Lower leg skin (tissue), 4 donors: ENCODE measurements at regions not wholly inside any gene's neighbourhood (a gene's known extent, or its start where the extent isn't known, plus 50 kb on each side); places are given as distances from the start of the nearest gene placed in this dataset.

Source experiments
- DNase-seq, 2 donors: peaks; one replicate each; pipeline ENCODE4 v3.0.0-alpha.2; 2019; ENCODE audit warnings: low spot score in 2 of 2
- H3K4me3 ChIP-seq: fragments of 200-600 bp; sonication (generic); 2 replicates; pipeline ENCODE4 v1.5.1; 2017; ENCODE audit warnings: mild to moderate bottlenecking, low read depth; ENCODE audit not compliant: poor library complexity, severe bottlenecking
- CTCF ChIP-seq, 3 donors: fragments of 450-650 bp; IDR thresholded peaks; one replicate each; pipeline ENCODE4 v1.5.1; 2016; ENCODE audit warnings: antibody characterized with exemption in 3 of 3, mild to moderate bottlenecking in 3 of 3, moderate library complexity in 2 of 3
- POLR2A ChIP-seq, 2 donors: fragments of 450-650 bp; IDR thresholded peaks; one replicate each; pipeline ENCODE4 v1.6.1; 2016 to 2017; ENCODE audit warnings: antibody characterized with exemption in 2 of 2, mild to moderate bottlenecking in 1 of 2, moderate library complexity in 1 of 2
- WGBS, 2 donors: methylation state at CpG; one replicate each; pipeline ENCODE4 v1.1.5; 2018; 5-methylcytosine and 5-hydroxymethylcytosine counted together
- intact Hi-C: fragments of 100-400 bp; cut with DNase I; formaldehyde crosslinking; loops from one replicate; pipeline ENCODE4 v1.15.0; 2023; ENCODE audit warnings: low total_unique reads

- intact Hi-C loops: no loop called here
- no peak for DNase-seq
- 89 to 92% methylated on average over 2 of the region's 2 CpGs for WGBS, 2 donors
- H3K4me3 ChIP-seq: no peak overlapping the region
- no peak for TF ChIP-seq POLR2A (IDR thresholded peaks at IDR 0.05)
- TF ChIP-seq CTCF (IDR thresholded peaks at IDR 0.05): no peak
Measured at GRCh38 chr5:29229461-29229860, 1964.0 kb upstream of the CDH6 start.

- no peak for TF ChIP-seq POLR2A (IDR thresholded peaks at IDR 0.05)
- TF ChIP-seq CTCF (IDR thresholded peaks at IDR 0.05): no peak
- no peak overlapping the region for H3K4me3 ChIP-seq
- intact Hi-C loops: no loop called here
- DNase-seq: no peak
Measured at GRCh38 chr5:29218138-29218537, 1975.3 kb upstream of the CDH6 start.

GRCh38 chr5:29214839-29215238 lies 1978.6 kb upstream of the CDH6 start:
- intact Hi-C loops: no loop called here
- no peak for TF ChIP-seq CTCF (IDR thresholded peaks at IDR 0.05)
- no peak for TF ChIP-seq POLR2A (IDR thresholded peaks at IDR 0.05)
- no peak for DNase-seq
- 81 to 86% methylated on average over 1 of the region's 1 CpG for WGBS, 2 donors
- no peak overlapping the region for H3K4me3 ChIP-seq

GRCh38 chr5:29213475-29213874 lies 1980.0 kb upstream of the CDH6 start:
- intact Hi-C loops: no loop called here
- no peak overlapping the region for H3K4me3 ChIP-seq
- DNase-seq: no peak
- WGBS, 2 donors: 71 to 80% methylated on average over 3 of the region's 3 CpGs
- TF ChIP-seq POLR2A (IDR thresholded peaks at IDR 0.05) (no peak), CTCF (IDR thresholded peaks at IDR 0.05) (no peak)

GRCh38 chr5:29208024-29208423 lies 1985.5 kb upstream of the CDH6 start:
- intact Hi-C loops: no loop called here

More at GRCh38 chr5:29208024-29208423, 1985.5 kb upstream of the CDH6 start:
- TF ChIP-seq POLR2A (IDR thresholded peaks at IDR 0.05): no peak
- no peak for TF ChIP-seq CTCF (IDR thresholded peaks at IDR 0.05)
- DNase-seq: no peak
- H3K4me3 ChIP-seq: no peak overlapping the region
